ENCODE measurements at regions not wholly inside any gene's neighbourhood (a gene's known extent, or its start where the extent isn't known, plus 50 kb on each side); places are given as distances from the start of the nearest gene placed in this dataset.

DNA sequence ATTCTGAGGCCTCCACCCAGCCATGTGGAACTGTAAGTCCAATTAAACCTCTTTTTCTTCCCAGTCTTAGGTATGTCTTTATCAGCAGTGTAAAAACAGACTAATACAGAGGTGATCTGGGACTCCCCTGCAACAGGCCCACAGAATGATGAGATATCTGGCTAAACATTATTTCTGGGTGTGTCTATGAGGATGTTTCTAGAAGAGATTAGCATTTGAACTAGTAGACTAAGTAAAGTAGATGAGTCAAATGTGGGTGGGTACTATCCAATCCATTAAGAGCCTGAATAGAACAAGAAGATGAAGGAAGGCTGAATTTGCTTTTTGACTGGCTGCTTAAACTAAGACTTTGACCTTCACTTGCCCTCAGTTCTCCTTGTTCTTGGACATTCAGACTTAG, 396.5 kb upstream of the LRRC7 start:
- no peak for DNase-seq

DNA sequence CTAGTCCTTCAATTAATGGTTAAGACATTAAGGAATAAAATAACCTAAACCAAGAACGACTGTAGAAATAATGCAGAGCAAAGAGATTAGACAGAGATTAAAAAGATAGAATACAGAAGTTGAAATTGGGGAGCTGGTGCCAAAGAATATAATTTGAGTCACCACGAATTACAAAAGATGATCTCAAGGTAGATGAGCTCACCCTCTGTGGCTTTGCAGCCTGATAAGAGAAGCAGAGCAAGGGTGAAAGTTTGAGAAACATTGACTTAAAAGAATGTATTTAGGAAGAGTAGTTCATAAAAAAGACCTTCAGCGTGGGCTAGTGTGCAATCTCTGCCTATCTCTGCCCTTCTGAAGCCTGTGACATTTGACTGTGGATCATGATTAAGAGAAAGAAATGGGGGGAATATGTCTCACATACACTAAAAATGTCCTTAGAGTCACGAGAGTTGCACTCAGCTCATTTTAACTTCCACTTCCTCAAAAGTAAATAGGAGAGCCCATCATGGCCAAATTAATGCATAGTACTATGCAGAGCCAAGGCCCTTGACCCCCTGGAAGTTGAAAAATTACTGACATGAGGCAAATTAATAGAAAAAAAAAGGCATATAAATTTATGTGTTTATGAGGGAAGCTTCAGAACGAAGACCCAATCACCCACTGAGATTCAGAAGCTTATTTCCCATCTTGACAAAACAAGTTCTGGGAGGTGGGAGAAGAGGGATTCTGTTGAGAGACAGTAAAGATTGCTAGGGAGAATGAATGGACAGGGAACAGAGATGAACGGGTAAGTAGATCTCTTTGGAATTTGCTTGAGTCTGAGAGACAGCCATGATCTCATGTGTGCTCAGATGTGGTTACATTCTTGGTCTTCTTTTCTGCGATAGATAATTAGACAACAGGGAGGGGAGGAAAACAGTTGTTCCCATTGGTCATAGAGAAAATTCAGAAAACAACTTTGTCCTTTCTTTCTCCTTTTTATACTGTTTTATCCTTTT, 395.4 kb upstream of the LRRC7 start:
- DNase-seq = no peak

DNA sequence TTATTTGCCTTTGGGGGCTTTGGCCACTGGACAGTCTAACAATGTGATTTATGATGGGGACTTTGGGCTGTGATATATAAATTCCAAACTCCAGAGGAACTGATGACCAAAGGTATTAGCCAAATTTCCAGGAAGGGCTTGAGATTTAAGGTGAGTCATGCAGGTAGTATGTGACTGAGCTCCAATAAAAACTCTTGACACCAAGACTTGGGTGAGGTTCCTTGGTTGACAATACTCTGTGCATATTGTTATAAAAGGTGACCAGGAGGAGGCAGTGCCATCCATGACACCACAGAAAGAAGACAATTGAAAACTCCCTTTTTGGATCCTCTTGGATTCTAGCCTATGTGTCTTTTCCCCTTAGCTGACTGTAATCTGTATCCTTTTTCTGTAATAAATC, 392.7 kb upstream of the LRRC7 start:
- no peak for DNase-seq

DNA sequence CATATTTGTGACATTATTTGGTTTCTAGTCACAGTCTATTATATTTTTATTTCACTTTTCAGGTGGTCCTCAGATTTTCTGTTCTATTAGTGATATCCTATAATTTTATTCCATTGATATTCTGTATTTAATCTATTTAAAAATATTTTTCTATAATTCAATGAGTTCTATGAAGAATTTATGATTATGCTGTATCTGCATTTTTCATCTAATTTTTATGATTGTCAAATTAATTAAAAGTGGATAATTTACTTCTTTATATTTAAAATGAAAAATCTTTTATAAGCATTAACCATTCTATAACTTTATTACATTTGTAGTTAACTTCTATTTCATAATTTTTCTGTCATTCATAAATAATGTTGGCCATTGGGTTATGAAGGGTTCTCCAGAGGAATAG, 387.4 kb upstream of the LRRC7 start:
- no peak for DNase-seq

DNA sequence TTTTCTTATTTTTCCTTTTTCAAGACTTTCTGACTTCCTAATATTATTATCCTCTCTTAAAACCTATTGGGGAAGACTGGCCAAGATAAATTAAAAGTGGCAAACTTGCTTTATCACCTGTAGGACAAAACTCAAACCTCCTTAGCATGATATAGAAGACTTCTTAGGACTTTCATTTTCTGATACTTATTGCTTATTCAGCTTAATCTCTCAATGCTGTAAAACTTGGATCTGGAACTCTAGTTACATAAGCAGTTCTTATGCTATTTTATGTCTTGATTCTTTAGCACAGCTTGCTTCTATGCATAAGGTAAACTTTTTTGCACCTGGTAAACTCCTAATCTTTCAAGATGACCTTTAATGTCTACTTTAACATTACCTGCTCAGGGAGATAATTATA, 382.3 kb upstream of the LRRC7 start:
- DNase-seq = no peak

DNA sequence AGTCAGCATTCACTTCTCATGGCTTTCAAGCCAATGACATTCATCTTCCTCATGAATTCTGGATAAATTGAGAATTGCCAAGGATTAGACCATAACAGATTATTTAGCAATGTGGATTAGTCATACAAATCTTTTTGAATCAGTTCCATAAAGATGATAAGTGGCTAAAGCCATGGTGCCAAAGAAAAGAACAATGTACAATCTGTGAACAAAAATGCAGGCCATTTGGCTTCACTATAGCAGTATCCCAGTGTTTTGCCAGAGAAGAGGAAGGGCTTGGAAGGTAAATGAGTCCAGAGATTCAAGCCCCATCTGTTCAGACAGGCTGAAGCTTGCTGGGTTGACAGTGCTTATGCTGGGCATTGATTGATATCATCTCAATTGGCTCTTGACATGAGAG, 376.4 kb upstream of the LRRC7 start:
- DNase-seq = no peak

DNA sequence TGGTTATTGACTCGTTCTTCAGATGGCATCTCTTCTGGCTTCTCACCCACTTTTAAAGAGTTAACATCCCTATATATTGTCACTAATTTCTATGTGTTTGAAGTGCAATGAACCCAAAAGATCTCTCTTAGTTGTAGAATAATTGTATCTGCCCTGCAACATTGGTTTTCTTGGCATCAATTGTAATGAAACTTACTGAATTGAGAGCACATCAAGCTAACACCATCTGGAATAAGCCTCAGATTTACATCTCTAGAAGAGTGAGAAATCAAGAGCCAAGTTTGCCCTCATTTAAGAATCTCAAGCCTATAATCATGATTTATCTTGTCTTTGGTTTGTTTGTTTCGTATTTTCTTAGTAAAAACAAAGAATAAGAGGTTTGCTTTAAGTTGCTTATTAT, 372.6 kb upstream of the LRRC7 start:
- no peak for DNase-seq

DNA sequence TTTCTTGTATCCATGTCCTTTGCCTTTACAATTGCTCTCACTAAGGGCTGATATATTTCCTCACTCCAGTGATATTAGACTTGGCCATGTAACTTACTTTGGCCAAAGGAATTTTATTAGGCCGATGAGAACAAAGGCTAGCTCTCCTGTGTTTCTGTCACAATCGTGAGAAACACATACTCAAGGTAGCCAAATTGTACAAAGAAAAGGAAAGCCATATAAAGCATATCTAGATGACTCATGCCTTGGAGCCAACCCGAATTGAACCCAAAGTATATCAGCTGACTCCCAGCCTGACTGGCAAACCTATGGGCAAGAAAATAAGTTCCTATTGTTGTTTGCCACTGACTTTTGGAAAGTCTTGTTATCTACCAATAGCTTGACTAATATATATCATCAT, 371.7 kb upstream of the LRRC7 start:
- DNase-seq = no peak

DNA sequence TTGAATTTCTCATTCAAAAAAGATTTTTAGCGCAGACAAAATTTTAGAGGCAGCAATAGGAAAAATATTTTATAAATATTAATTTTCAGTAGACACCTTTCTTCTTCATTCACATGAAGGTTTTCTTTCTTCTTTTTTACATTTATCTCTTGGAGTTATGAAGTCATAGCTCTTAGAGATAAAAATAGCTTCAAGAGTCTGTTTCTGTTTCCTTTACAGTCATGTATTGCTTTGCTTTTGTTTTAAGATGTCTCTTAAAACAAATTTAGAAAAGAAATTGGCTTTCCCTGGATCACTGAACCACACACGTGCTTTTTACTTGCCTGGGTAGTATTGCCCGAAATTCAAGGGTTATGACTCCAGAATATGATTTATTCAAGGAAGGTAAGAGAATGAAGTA, 369.9 kb upstream of the LRRC7 start:
- DNase-seq = no peak

DNA sequence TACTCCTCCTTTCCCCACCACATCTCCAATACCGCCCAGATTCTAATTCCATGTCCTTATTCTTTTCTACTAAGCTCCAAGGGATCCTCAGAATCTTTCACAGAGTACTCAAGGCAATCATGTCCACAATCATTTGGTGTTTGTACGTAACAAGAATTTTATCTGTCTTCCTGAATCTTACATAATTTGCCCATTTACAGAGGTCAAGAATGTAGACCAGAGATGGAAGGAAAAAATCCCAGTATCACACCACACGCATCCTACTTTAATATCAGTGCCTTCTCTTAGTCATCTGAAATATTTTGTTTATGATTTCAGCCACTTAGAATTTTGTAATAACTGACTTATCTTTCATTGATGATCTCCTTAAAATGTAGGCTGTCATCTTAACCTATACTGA, 366.0 kb upstream of the LRRC7 start:
- no peak for DNase-seq

DNA sequence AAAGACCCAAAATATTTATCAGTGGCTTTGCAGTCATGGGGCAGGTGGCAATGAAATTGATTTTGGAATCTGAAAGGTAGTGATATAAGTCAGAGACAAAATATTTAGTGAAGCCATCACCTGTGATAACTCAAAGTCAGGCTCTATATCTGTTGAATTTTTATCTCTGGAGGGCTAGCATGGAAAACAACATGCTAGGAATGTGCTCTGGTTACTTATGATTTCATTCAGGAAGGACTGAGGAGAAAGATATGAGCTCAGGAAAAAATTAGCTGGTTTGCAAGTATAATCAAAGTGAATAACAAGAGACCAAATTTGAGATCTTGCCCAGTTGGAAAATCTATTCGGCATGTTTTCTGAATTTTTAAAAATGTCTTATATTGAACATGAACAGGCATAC, 364.6 kb upstream of the LRRC7 start:
- no peak for DNase-seq

DNA sequence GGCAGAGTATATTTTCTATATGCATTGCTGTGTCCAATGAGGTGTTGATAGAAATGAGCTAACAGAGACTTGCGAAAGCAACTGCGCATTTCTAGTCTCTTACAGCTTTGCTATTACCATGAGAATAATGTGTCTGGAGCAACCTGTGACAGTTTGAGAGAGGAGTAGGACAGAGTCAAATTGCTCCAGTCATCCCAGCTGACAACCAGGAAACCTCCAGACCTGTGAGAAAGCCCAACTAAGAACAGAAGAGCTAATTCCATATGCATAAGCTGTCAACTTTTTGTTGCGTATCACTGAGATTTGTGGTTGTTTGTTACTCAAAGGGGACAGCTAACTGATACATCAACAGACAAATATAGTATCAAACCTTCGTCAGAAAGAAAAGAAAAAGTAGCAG, 354.1 kb upstream of the LRRC7 start:
- DNase-seq = no peak

DNA sequence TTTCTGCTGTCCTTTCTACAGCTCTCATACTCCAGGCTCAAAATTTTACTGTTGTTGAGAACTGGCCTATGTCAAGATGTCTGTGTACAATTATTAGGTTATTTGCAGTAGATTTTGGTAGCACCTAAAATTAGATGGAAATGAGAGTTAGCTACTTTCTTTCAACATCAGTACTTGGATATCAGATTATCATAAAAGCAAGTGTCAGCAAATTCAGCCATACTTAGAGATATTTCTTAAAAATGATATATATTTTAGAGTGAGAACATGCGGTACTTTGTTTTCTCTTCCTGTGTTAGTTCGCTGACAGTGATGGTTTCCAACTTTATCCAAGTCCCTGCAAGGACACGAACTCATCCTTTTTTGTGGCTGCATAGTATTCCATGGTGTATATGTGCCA, 351.8 kb upstream of the LRRC7 start:
- DNase-seq = no peak

DNA sequence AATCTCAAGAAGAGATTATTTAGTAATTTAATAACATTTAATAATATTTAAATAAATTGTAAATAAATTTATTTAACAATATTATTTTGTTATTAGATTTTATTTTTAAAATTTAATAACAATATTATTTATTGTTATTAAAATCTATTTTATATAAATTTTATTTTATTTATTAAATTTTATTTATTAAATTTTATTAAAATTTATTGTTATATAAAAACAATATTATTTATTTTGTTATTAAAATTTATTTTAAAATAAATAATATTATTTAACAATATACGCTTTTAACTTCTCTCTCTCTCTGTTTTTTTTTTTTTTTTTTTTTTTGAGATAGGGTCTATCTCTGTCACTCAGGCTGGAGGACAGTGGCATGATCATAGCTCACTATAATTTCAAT, 347.1 kb upstream of the LRRC7 start:
- DNase-seq = no peak

DNA sequence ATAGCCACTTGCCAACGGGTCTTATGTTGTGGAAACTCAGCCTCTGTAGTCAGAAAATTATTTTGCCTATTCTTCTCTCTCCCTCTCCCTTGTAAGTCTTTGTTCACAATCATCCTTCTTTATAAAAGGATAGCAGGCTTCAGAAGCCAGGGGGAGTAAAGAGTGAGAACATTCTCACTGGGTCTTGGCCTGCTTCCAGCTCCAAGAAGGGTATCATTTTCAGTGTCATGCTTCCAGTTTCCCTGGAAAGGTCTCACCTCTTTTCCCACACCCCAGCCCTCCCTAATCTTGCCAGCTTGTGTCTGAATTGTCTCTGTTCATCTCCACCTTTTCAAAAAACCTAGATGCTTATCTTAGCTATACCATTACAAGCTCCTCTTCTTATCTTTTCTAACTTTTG, 346.2 kb upstream of the LRRC7 start:
- DNase-seq = no peak

DNA sequence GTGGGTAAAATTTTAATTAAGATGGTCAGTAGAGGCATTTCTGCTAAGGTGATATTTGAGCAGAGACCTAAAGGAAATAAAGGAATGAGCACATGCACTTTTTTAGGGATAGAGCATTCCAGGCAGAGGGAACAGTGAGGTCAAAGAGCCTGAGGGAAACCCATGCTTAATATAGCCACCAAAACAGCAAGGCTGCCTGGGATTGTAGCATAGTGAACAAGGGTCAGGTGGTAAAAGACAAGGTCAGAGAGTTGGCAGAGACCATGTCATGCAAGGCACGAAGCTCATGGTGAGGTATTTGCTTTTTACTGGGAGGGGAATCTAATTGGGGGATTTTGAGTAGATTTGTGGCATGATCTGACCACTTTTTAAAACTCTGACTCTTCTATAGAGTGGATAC, 344.6 kb upstream of the LRRC7 start:
- no peak for DNase-seq

DNA sequence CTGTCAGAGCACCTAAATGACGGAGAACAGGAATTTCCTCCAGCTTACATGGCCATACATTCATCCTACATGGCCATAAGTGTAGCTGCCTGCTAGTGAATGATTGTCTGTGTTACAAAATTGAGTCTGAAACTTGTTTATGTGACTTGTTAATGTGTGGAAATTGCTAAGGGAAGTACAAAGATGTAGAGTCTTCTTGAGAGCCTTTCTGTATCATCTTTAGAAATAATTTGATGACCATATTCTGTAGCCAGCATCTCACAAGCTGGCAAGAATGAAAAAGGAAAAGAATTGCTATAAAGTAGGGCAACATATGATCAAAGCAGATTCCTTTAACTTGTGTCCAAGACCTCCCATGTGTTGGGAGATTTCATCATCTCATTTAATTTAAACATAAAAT, 339.2 kb upstream of the LRRC7 start:
- no peak for DNase-seq

DNA sequence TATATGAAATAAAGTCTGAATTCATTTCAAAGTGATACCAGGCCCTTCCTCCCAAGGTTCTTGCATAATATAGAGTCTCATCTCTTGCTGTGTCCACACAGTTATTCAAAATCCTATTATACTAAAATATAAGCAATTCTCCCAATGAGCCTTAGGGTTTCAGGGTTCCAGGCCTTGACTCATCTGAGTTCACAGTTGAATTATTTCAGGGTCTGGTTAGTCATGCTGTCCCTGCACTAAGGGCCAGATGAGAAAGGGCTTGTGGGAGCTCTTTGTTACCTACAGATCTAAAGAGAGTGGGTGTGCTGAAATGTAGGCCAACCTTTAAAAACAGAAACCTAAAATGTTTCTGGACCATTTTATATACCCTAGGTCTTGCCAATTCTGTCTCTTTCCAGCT, 337.5 kb upstream of the LRRC7 start:
- DNase-seq = no peak

DNA sequence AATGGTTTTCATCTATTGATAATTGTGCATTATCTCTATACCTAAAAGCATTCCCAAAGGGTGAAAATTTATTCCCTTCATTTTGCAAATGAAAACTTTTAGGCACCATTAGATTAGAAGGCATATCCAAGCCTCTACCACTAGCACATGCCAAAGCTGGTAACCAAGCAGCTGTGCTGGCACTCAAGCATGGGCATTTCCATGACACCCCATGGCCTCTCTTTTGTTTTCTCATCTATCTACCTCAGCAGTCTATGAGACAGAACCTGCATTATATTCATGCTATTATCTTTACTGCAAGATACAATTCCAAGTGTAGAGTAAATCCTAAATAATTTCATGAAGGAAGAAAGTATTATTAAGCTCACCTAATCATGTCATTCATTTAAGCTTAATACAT, 334.3 kb upstream of the LRRC7 start:
- DNase-seq = no peak

DNA sequence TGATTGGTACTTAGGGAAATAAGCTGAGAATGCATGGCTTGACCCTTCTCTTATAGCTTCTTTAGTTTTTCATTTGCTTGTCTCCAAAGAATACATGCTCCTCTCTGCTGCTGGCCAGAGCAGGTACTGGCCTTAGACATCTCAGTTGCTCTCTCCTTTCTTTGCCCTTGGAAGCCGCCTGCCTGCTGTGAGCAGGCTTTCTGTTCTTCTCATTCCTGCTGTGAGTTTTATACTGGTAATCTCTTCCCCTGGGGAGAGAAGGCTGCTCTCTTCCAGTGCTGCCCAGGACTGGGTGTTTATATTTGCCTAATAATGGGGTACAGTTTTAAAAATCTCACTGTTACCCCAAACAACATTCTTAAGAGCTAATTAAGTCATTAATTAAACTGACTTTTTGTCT, 323.5 kb upstream of the LRRC7 start:
- no peak for DNase-seq

DNA sequence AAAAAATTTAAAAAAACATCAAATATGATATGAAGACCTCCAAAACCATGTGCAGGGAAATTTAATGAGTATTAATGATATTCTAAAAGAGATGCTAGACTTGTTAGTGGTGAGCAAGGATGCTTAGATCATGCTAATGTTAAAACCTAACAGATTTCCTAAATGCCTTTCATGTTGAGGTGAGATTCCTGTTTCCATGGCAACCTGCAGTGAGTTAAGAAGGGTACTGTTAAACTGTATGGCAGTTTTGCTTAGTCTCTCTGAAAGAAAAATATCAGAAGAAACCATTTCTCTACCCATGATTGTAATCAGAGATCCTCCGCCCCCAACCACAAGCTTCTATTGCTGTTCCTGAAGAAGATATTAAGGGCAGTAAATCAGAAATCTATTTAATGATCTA, 321.6 kb upstream of the LRRC7 start:
- DNase-seq = no peak

DNA sequence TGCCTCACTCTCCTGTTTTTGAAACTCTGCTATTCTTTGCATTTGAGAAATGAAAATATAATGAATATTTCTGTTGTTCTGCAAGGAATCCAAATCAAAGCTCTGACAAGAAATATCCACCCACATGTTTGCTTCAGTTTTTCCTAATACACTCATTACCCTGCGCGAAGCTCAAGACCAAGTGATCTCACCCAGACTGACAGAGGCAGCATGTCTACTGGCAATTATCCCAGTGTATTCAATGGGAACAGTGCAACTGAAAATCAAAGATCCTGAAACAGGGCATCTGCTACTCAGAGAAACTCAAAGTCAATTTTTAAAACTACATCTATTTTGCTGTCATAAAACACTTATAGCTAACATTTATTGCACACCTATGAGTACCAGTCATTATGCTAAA, 321.0 kb upstream of the LRRC7 start:
- DNase-seq = no peak

DNA sequence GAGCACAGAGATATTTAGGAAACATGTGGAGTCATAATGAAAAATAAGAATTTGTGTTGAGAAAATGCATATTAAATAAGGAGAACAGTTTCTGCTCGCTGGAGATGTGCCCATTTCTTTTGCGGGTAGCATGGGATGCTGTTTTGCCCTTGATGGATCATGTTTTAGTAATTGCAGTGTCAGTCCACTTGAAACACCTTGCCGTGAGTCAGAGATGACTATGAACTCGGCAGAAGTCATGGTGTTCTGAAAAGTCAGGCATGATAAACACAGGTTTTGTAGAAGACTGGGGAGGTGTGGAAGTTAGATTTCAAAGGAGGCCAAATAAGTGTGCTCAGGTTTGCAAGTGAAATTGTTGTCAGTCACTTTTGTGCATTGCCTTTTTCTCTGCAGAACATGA, 315.0 kb upstream of the LRRC7 start:
- no peak for DNase-seq

DNA sequence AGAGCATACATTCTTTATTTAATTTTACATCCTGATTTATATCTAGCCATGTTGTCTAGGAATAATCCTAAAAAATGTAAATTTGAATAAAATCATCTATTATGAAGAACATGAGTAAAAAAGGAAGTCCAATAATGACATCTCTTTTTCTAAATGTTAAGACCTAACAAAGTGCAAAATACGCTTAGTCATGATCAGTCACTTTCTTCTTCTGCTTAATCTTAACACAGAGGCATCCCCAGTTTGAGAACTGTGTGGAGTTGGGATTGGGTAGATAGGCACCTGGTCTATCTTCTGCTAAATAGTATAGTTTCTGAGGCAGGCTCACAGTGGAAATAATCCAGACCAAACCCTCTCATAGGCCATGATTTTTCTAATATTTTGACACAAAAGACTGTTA, 311.7 kb upstream of the LRRC7 start:
- DNase-seq = no peak

DNA sequence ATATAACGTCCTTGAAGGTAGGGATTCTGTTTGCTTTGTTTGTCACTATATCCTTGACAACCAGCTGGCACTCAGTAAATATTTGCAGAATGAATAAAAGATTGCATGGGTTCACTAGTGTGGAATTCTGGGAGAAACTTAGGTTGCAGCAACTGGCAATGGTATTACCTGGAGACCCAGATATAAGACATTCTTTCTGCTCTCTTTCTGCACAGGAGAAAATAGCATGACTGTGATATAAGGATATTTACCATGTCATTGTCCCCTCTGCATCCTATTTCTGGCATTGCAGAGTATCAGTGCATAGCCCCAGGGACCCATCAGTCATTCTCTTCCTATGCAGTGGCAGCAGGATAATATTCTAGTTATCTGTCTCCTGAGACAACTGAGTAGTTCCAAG, 308.9 kb upstream of the LRRC7 start:
- DNase-seq = no peak
